GM12875 (cell line): ENCODE measurements at regions not wholly inside any gene's neighbourhood (a gene's known extent, or its start where the extent isn't known, plus 50 kb on each side); places are given as distances from the start of the nearest gene placed in this dataset.

Experiments
- H3K4me3 ChIP-seq: one replicate; pipeline ENCODE4 v1.5.1; 2011; ENCODE audit warnings: low read depth, low read length, control low read depth
- TF ChIP-seq, protein P1 (sequence below): IDR thresholded peaks from 2 replicates; pipeline ENCODE4 v1.5.1; 2011; ENCODE audit warnings: low read depth, mild to moderate bottlenecking, control low read depth, inconsistent platforms, low read length, moderate library complexity, borderline replicate concordance; ENCODE audit not compliant: insufficient read depth

- no peak overlapping the region for H3K4me3 ChIP-seq
- TF ChIP-seq, protein P1, sequence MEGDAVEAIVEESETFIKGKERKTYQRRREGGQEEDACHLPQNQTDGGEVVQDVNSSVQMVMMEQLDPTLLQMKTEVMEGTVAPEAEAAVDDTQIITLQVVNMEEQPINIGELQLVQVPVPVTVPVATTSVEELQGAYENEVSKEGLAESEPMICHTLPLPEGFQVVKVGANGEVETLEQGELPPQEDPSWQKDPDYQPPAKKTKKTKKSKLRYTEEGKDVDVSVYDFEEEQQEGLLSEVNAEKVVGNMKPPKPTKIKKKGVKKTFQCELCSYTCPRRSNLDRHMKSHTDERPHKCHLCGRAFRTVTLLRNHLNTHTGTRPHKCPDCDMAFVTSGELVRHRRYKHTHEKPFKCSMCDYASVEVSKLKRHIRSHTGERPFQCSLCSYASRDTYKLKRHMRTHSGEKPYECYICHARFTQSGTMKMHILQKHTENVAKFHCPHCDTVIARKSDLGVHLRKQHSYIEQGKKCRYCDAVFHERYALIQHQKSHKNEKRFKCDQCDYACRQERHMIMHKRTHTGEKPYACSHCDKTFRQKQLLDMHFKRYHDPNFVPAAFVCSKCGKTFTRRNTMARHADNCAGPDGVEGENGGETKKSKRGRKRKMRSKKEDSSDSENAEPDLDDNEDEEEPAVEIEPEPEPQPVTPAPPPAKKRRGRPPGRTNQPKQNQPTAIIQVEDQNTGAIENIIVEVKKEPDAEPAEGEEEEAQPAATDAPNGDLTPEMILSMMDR, result no peak
Measured at GRCh38 chr18:47619771-47620448, 310.5 kb downstream of the SMAD2 start.

- TF ChIP-seq, protein P1, result no peak
- H3K4me3 ChIP-seq, result no peak overlapping the region
Measured at GRCh38 chr18:47618758-47619157, 311.7 kb downstream of the SMAD2 start.

- no peak overlapping the region for H3K4me3 ChIP-seq
- TF ChIP-seq, protein P1, result no peak
Measured at GRCh38 chr18:47615043-47615442, 315.4 kb downstream of the SMAD2 start.

GRCh38 chr18:47613929-47614328 is 316.5 kb downstream of the SMAD2 start:
- TF ChIP-seq, protein P1, result no peak
- no peak overlapping the region for H3K4me3 ChIP-seq

DNA sequence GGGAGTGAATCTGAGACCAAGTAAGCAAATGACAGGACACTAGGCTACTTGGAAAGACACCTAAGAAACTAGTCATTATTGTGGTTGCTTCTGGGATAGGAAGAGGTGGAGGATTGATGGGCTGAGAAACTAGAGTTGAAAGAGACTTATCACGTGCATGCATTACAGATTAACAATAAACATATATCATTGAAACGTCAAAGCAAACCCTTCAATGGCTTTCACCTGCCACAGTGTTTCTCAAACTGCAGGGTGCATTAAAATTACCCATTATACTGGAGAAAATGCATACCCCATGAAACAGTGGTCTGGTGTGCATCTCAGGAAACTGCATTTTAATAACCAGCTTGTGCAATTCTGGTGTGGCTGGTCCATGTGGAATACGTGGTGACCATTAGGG is 318.8 kb downstream of the SMAD2 start:
- TF ChIP-seq, protein P1, result no peak
- no peak overlapping the region for H3K4me3 ChIP-seq

DNA sequence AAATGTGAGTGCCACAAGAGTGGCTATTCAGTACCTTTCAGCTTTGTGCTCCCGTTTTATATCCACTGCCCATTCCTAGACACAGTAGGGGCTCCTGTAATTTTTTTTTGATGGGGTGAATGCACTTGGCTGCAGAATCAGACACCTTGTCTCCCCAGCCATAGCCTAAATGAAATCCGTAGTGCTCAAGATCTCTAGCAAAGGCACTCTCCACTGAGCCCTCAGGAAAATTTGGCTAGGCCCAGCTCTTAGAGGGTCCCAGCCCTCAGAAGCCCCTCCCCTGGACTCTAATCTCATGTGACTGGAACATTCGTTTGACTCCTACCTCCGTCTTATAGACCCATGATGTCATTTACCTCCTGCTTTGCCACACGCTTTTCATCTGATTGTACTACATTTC is 323.9 kb downstream of the SMAD2 start:
- TF ChIP-seq, protein P1, result no peak
- no peak overlapping the region for H3K4me3 ChIP-seq

DNA sequence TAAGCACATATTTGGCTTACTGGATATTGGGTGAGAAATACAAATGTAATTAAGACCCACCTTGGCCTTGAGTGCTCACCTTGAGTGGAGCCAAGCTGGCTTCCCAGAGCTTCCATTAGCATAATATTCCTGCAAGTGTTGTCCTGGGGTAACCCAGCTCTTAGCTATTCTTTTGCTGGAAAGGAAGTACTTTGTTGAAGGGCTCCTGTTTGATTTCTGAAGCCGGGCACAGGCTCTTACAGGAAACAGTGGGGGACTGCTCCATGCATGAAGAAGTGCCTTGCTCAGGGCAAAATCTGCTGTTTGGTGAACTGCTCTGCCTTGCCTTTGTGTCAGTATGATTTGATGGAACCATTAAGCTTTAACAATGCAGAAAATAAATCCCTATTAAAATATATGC is 325.4 kb downstream of the SMAD2 start:
- TF ChIP-seq, protein P1, result no peak
- no peak overlapping the region for H3K4me3 ChIP-seq
